Fibroblast of skin of back (primary cell): ENCODE measurements at regions not wholly inside any gene's neighbourhood (a gene's known extent, or its start where the extent isn't known, plus 50 kb on each side); places are given as distances from the start of the nearest gene placed in this dataset.
"Not testable (repeated sequence)": the region's sequence is repeated elsewhere in the genome, so short reads cannot be mapped to it uniquely, and the experiment has no call there.

Source experiments
- DNase-seq: peaks from one replicate; pipeline ENCODE4 v3.0.0-alpha.2; 2013

GRCh38 chr6:28848756-28849155 is 75.0 kb downstream of the TRIM27 start:
- DNase-seq, result not testable (repeated sequence)
